H9 (cell line): ENCODE measurements at regions not wholly inside any gene's neighbourhood (a gene's known extent, or its start where the extent isn't known, plus 50 kb on each side); places are given as distances from the start of the nearest gene placed in this dataset.

Experiments used
- DNase-seq: peaks from one replicate; pipeline ENCODE4 v3.0.0-alpha.2; 2017
- H2AFZ ChIP-seq: one replicate; pipeline ENCODE4 v1.6.1; 2013; ENCODE audit warnings: mild to moderate bottlenecking, low read length, control low read depth, moderate library complexity
- H2AK5ac ChIP-seq: 2 replicates; pipeline ENCODE4 v1.6.1; 2013; ENCODE audit warnings: low read length, control low read depth, mixed read lengths; ENCODE audit not compliant: insufficient read length
- H2BK120ac ChIP-seq: one replicate; pipeline ENCODE4 v1.6.1; 2013; ENCODE audit warnings: low read depth, mild to moderate bottlenecking, low read length, control low read depth, inconsistent platforms; ENCODE audit not compliant: poor library complexity, severe bottlenecking
- H2BK12ac ChIP-seq: 2 replicates; pipeline ENCODE4 v1.6.1; 2013; ENCODE audit warnings: low read length, control low read depth, mixed read lengths, low read depth; ENCODE audit not compliant: insufficient read length
- H2BK15ac ChIP-seq: 2 replicates; pipeline ENCODE4 v1.6.1; 2013; ENCODE audit warnings: low read depth, low read length, control low read depth
- H2BK20ac ChIP-seq: one replicate; pipeline ENCODE4 v1.6.1; 2013; ENCODE audit warnings: low read depth, mild to moderate bottlenecking, low read length, control low read depth, inconsistent platforms; ENCODE audit not compliant: poor library complexity, severe bottlenecking
- H2BK5ac ChIP-seq: 2 replicates; pipeline ENCODE4 v1.6.1; 2013; ENCODE audit warnings: low read length, control low read depth, mixed read lengths; ENCODE audit not compliant: insufficient read length
- H3K14ac ChIP-seq: 2 replicates; pipeline ENCODE4 v1.6.1; 2013; ENCODE audit warnings: low read length, control low read depth; ENCODE audit not compliant: insufficient read depth
- H3K18ac ChIP-seq: 2 replicates; pipeline ENCODE4 v1.6.1; 2013; ENCODE audit warnings: low read depth, mild to moderate bottlenecking, mixed read lengths, low read length, control low read depth; ENCODE audit not compliant: insufficient read length
- H3K23ac ChIP-seq: 2 replicates; pipeline ENCODE4 v1.6.1; 2013; ENCODE audit warnings: low read length, control low read depth, mixed read lengths, low read depth; ENCODE audit not compliant: insufficient read length
- H3K23me2 ChIP-seq: 2 replicates; pipeline ENCODE4 v1.6.1; 2013; ENCODE audit warnings: low read depth, mild to moderate bottlenecking, mixed read lengths, low read length, control low read depth; ENCODE audit not compliant: insufficient read length, poor library complexity, severe bottlenecking
- H3K27ac ChIP-seq: 2 replicates; pipeline ENCODE4 v1.5.1; 2013; ENCODE audit warnings: low read length, control low read depth, mixed read lengths, low read depth; ENCODE audit not compliant: insufficient read length
- H3K27me3 ChIP-seq: 2 replicates; pipeline ENCODE4 v1.6.1; 2013; ENCODE audit warnings: low read length, control low read depth, inconsistent platforms; ENCODE audit not compliant: insufficient read depth
- H3K4ac ChIP-seq: 2 replicates; pipeline ENCODE4 v1.6.1; 2013; ENCODE audit warnings: low read depth, mild to moderate bottlenecking, control low read depth, inconsistent platforms, low read length, moderate library complexity
- H3K4me1 ChIP-seq: 2 replicates; pipeline ENCODE4 v1.6.1; 2013; ENCODE audit warnings: low read length, control low read depth, inconsistent platforms; ENCODE audit not compliant: insufficient read depth
- H3K4me2 ChIP-seq: 2 replicates; pipeline ENCODE4 v1.6.1; 2013; ENCODE audit warnings: low read length, control low read depth, mixed read lengths; ENCODE audit not compliant: insufficient read length, insufficient read depth
- H3K56ac ChIP-seq: 2 replicates; pipeline ENCODE4 v1.6.1; 2013; ENCODE audit warnings: low read depth, mild to moderate bottlenecking, mixed read lengths, low read length, control low read depth; ENCODE audit not compliant: insufficient read length
- H3K79me1 ChIP-seq: 2 replicates; pipeline ENCODE4 v1.6.1; 2013; ENCODE audit warnings: low read depth, mild to moderate bottlenecking, moderate library complexity, low read length, control low read depth, inconsistent platforms; ENCODE audit not compliant: insufficient read depth, poor library complexity, severe bottlenecking
- H3K79me2 ChIP-seq: 2 replicates; pipeline ENCODE4 v1.6.1; 2013; ENCODE audit warnings: low read length, control low read depth, inconsistent platforms; ENCODE audit not compliant: insufficient read depth
- H3K9ac ChIP-seq: 2 replicates; pipeline ENCODE4 v1.6.1; 2013; ENCODE audit warnings: low read length, control low read depth, mixed read lengths; ENCODE audit not compliant: insufficient read length; ENCODE audit errors: extremely low read depth
- H3K9me3 ChIP-seq: one replicate; pipeline ENCODE4 v1.6.1; 2013; ENCODE audit warnings: low read depth, low read length, inconsistent platforms; ENCODE audit not compliant: control insufficient read depth
- H3T11ph ChIP-seq: one replicate; pipeline ENCODE4 v1.6.1; 2013; ENCODE audit warnings: mild to moderate bottlenecking, low read length, control low read depth, inconsistent platforms
- H4K20me1 ChIP-seq: one replicate; pipeline ENCODE4 v1.6.1; 2013; ENCODE audit not compliant: control insufficient read depth, insufficient read length, insufficient read depth
- H4K5ac ChIP-seq: 2 replicates; pipeline ENCODE4 v1.6.1; 2013; ENCODE audit warnings: low read depth, mild to moderate bottlenecking, mixed read lengths, low read length, control low read depth; ENCODE audit not compliant: insufficient read length
- H4K8ac ChIP-seq: replicated peaks from 2 replicates; pipeline ENCODE4 v1.6.1; 2013; ENCODE audit warnings: low read length, control low read depth, mixed read lengths, low read depth; ENCODE audit not compliant: insufficient read length
- H4K91ac ChIP-seq: 2 replicates; pipeline ENCODE4 v1.6.1; 2013; ENCODE audit warnings: low read depth, mild to moderate bottlenecking, moderate library complexity, mixed read lengths, low read length, control low read depth; ENCODE audit not compliant: insufficient read length
- H3K27ac Mint-ChIP-seq, 3 experiments: 2 replicates in 2 of 3; 3 replicates in 1 of 3; pipeline ENCODE4 v1.8.0; 2020 to 2021; ENCODE audit warnings: mixed read lengths in 3 of 3, mild to moderate bottlenecking in 1 of 3, moderate library complexity in 1 of 3
- H3K27me3 Mint-ChIP-seq: 2 replicates; pipeline ENCODE4 v1.8.0; 2021; ENCODE audit warnings: low read depth, mild to moderate bottlenecking, moderate library complexity, mixed read lengths
- H3K36me3 Mint-ChIP-seq, 3 experiments: 2 replicates in 2 of 3; 3 replicates in 1 of 3; pipeline ENCODE4 v1.8.0; 2020 to 2021; ENCODE audit warnings: low read depth in 3 of 3, mixed read lengths in 3 of 3; ENCODE audit not compliant: insufficient read depth in 1 of 3
- H3K4me1 Mint-ChIP-seq, 2 experiments: 2 replicates each; pipeline ENCODE4 v1.8.0; 2020; ENCODE audit warnings: mixed read lengths in 2 of 2
- H3K4me3 Mint-ChIP-seq, 2 experiments: 2 replicates in 1 of 2; 3 replicates in 1 of 2; pipeline ENCODE4 v1.8.0; 2020 to 2021; ENCODE audit warnings: mild to moderate bottlenecking in 2 of 2, mixed read lengths in 2 of 2, moderate library complexity in 1 of 2
- H3K9me3 Mint-ChIP-seq, 2 experiments: 2 replicates in 1 of 2; 3 replicates in 1 of 2; pipeline ENCODE4 v1.8.0; 2020; ENCODE audit warnings: mild to moderate bottlenecking in 2 of 2, mixed read lengths in 2 of 2, moderate library complexity in 1 of 2
- CTCF ChIP-seq: fragments of 200-600 bp; sonication (generic); conservative IDR thresholded peaks from 3 replicates; pipeline ENCODE4 v1.8.0; 2021; ENCODE audit warnings: antibody characterized with exemption, mild to moderate bottlenecking

DNA sequence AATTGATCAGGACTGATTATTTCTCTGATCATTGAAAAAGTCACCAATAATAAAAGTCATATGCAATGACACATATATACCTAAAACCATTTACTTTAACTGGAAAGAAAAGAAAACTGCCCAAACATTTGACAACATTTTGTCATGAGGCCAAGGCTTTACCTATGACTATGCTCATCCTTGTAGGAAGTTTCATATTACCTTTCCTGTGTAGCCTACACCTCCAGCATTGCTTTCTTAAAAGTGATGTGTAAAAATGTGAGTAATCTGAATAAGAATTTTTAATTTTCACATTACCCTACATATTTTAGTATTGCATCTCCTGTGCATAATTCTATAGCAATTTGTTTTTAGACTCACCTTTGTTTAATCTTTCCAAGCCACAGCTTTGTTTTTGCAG lies 419.8 kb upstream of the FIGN start:
- no peak overlapping the region for H3K27ac ChIP-seq
- DNase-seq = no peak
- no peak overlapping the region for H3K23ac ChIP-seq
- no peak overlapping the region for H3K9ac ChIP-seq
- no peak overlapping the region for H3K4me3 Mint-ChIP-seq
- H2BK20ac ChIP-seq = no peak overlapping the region
- H3K79me2 ChIP-seq = no peaks in the 10 kb centered on the region
- no peak overlapping the region for H2AFZ ChIP-seq
- no peaks in the 10 kb centered on the region for H3K9me3 ChIP-seq
- no peak overlapping the region for H3K18ac ChIP-seq
- H3K23me2 ChIP-seq = no peaks in the 10 kb centered on the region
- no peaks in the 10 kb centered on the region for H3K4me1 ChIP-seq
- H4K91ac ChIP-seq = no peak overlapping the region
- H2BK15ac ChIP-seq = no peak overlapping the region
- no peaks in the 10 kb centered on the region for H3K79me1 ChIP-seq
- H3K4me1 Mint-ChIP-seq = no peaks in the 10 kb centered on the region
- no peak overlapping the region for H3K27ac Mint-ChIP-seq
- no peak overlapping the region for H3K14ac ChIP-seq
- no peak overlapping the region for H3K56ac ChIP-seq
- H2BK12ac ChIP-seq = no peak overlapping the region
- no peak overlapping the region for H2BK120ac ChIP-seq
- H3K4ac ChIP-seq = no peak overlapping the region
- no peak overlapping the region for H3T11ph ChIP-seq
- no peak overlapping the region for H4K8ac ChIP-seq
- peaks cover 0 to 3% (median 3%) of the 10 kb centered on the region in 3 experiments; a peak in 2 of 7 replicates for H3K36me3 Mint-ChIP-seq
- no peaks in the 10 kb centered on the region for H4K20me1 ChIP-seq
- no peaks in the 10 kb centered on the region for H3K27me3 ChIP-seq
- H3K9me3 Mint-ChIP-seq = peaks cover 4 to 6% of the 10 kb centered on the region in 2 experiments; a peak in 4 of 5 replicates
- TF ChIP-seq CTCF = no peak
- no peak overlapping the region for H2AK5ac ChIP-seq
- no peak overlapping the region for H2BK5ac ChIP-seq
- no peaks in the 10 kb centered on the region for H3K27me3 Mint-ChIP-seq
- H4K5ac ChIP-seq = no peak overlapping the region
- H3K4me2 ChIP-seq = no peak overlapping the region
